ENCODE measurements at regions not wholly inside any gene's neighbourhood (a gene's known extent, or its start where the extent isn't known, plus 50 kb on each side); places are given as distances from the start of the nearest gene placed in this dataset.
A peak's percentile ranks its signal among the peaks of the same experiment; 100 is the strongest.

- peak in 1 of 2 experiments; percentile 96; a peak in 2 of 4 replicates for TF ChIP-seq KLF16 (CRISPR knock-in tag; IDR thresholded peaks at IDR 0.05)
- TF ChIP-seq HNRNPLL (IDR thresholded peaks at IDR 0.05; ENCODE audit: low read depth, low read length, poor library complexity, severe bottlenecking), result peak; percentile 97
- TF ChIP-seq HOXD1 (CRISPR knock-in tag; IDR thresholded peaks at IDR 0.05), result peak; percentile 88
- TF ChIP-seq FLYWCH1 (CRISPR knock-in tag; IDR thresholded peaks at IDR 0.05), result peak; percentile 79; the same call in 1 of the 2 replicates
- peak; percentile 84; the same call in 1 of the 2 replicates for TF ChIP-seq ZNF547 (CRISPR knock-in tag; IDR thresholded peaks at IDR 0.05)
- TF ChIP-seq CHD4 (IDR thresholded peaks at IDR 0.05; ENCODE audit: borderline replicate concordance, low read length), result peak; percentile 66; the same call in 1 of the 2 replicates
- TF ChIP-seq ZNF343 (CRISPR knock-in tag; IDR thresholded peaks at IDR 0.05), result peak; percentile 94
- peak; percentile 22; the same call in 1 of the 2 replicates for TF ChIP-seq ZNF749 (CRISPR knock-in tag; IDR thresholded peaks at IDR 0.05; ENCODE audit: borderline replicate concordance)
- TF ChIP-seq TFDP2 (CRISPR knock-in tag; IDR thresholded peaks at IDR 0.05), result peak; percentile 85
- TF ChIP-seq DRAP1 (CRISPR knock-in tag; IDR thresholded peaks at IDR 0.05), result peak; percentile 91
- peak; percentile 63 for TF ChIP-seq NCOR1 (IDR thresholded peaks at IDR 0.05; ENCODE audit: borderline replicate concordance, low read length)
- peak; percentile 86 for TF ChIP-seq ZSCAN29 (CRISPR knock-in tag; conservative IDR thresholded peaks at IDR 0.05)
- TF ChIP-seq NAIF1 (CRISPR knock-in tag; IDR thresholded peaks at IDR 0.05; ENCODE audit: borderline replicate concordance), result peak; percentile 85; the same call in 1 of the 2 replicates
- TF ChIP-seq SOX13 (IDR thresholded peaks at IDR 0.05), result peak; percentile 41; the same call in 1 of the 2 replicates
- peak in 1 of 2 experiments; percentile 72; a peak in 2 of 4 replicates for TF ChIP-seq SOX13 (CRISPR knock-in tag; conservative IDR thresholded peaks at IDR 0.05 in 1 of 2, IDR thresholded peaks at IDR 0.05 in 1 of 2)
- peak; percentile 62; the same call in 1 of the 2 replicates for TF ChIP-seq RFXANK (CRISPR knock-in tag; IDR thresholded peaks at IDR 0.05)
- peak; percentile 82 for TF ChIP-seq ZFY (CRISPR knock-in tag; IDR thresholded peaks at IDR 0.05)
- 0 out of 2 replicates have a peak, but pooled peaks have one; percentile 41 for TF ChIP-seq MYNN (CRISPR knock-in tag; IDR thresholded peaks at IDR 0.05; ENCODE audit: low read depth)
- peak; percentile 99 for TF ChIP-seq BRF2 (CRISPR knock-in tag; IDR thresholded peaks at IDR 0.05)
- TF ChIP-seq ZNF576 (CRISPR knock-in tag; IDR thresholded peaks at IDR 0.05), result peak; percentile 98
- peak; percentile 65; the same call in 1 of the 2 replicates for TF ChIP-seq ZNF790 (CRISPR knock-in tag; IDR thresholded peaks at IDR 0.05; ENCODE audit: borderline replicate concordance)
- peak; percentile 62 for TF ChIP-seq ZC3H13 (CRISPR knock-in tag; IDR thresholded peaks at IDR 0.05)
- peak; percentile 93 for TF ChIP-seq SAP130 (CRISPR knock-in tag; IDR thresholded peaks at IDR 0.05; ENCODE audit: low read depth)
- 0 out of 2 replicates have a peak, but pooled peaks have one; percentile 49 for TF ChIP-seq JUN (CRISPR knock-in tag; IDR thresholded peaks at IDR 0.05)
- peak; percentile 96 for TF ChIP-seq ZSCAN9 (CRISPR knock-in tag; IDR thresholded peaks at IDR 0.05; ENCODE audit: borderline replicate concordance)
- peak; percentile 99 for TF ChIP-seq CSRNP1 (CRISPR knock-in tag; IDR thresholded peaks at IDR 0.05)
These were observed 2654.9 kb upstream of the DEFB115 start (continued) for GRCh38 chr20:28602403-28603217.

Data from HepG2 (cell line).